HG02840 (cell line): ENCODE measurements at regions not wholly inside any gene's neighbourhood (a gene's known extent, or its start where the extent isn't known, plus 50 kb on each side); places are given as distances from the start of the nearest gene placed in this dataset.

Experiments used
- ATAC-seq: cut with Tn5 transposase; IDR thresholded peaks from one replicate; pipeline ENCODE4 v1.9.1; 2021; ENCODE audit warnings: mild to moderate bottlenecking, moderate library complexity, moderate number of reproducible peaks; ENCODE audit not compliant: unreplicated experiment, low FRiP score

DNA sequence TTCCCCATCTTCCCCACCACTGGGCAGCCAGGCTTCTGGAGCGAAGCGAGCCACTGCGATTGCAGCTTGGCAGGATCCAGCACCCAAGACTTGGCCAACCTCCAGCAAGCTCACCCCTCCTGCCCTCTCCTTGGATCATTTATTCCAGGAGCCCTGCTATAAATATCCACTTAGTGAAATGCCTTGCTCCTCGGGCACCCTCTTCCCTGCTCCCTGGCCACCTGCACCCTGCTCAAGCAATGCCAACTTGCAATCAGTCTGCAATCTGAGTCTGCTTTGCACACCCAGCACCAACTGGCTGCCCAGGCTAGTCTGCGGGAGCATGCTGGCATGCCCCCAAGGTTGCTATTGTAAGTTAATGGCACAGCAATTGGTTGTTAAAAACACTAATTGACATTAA, 666.0 kb downstream of the MED13L start:
- ATAC-seq: no peak

DNA sequence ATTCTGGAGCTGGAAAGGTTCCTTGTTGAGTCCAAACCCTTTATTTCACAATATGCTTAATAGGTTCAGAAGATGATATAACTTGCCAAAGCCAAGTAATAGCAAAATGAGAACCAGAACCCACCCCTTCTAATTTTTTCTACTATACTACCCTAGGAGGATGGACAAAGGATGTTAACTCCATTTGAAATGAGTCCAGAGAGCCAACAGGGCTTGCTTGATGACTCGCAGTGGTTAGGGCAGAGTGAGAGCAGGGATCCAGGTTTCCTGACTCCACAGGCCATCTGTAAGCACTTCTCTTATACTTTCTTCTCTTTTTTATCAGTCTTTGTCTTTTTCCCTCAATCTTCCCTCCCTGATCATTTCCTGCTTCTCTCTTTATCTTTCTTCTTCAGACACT, 668.1 kb downstream of the MED13L start:
- ATAC-seq: no peak

DNA sequence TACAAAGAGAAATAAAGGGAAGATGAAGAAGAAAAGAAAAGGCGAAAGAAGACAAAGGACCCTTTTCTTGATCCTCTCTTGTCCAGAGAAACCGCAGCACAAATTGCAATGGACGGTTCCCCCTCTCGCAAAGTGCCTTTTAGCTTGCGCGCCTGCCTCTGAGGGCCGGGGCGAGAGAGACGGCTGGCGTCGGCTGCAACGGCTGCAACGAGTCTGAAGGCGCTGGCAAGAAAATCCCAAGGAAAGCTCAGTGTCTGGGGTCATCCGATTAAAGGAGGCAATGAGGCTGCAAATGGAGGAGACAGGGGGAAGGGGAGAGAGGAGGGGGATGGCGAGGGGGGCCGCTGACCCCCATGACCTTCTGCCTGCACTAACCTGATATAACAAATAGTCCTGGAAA, 671.5 kb downstream of the MED13L start:
- ATAC-seq: no peak

DNA sequence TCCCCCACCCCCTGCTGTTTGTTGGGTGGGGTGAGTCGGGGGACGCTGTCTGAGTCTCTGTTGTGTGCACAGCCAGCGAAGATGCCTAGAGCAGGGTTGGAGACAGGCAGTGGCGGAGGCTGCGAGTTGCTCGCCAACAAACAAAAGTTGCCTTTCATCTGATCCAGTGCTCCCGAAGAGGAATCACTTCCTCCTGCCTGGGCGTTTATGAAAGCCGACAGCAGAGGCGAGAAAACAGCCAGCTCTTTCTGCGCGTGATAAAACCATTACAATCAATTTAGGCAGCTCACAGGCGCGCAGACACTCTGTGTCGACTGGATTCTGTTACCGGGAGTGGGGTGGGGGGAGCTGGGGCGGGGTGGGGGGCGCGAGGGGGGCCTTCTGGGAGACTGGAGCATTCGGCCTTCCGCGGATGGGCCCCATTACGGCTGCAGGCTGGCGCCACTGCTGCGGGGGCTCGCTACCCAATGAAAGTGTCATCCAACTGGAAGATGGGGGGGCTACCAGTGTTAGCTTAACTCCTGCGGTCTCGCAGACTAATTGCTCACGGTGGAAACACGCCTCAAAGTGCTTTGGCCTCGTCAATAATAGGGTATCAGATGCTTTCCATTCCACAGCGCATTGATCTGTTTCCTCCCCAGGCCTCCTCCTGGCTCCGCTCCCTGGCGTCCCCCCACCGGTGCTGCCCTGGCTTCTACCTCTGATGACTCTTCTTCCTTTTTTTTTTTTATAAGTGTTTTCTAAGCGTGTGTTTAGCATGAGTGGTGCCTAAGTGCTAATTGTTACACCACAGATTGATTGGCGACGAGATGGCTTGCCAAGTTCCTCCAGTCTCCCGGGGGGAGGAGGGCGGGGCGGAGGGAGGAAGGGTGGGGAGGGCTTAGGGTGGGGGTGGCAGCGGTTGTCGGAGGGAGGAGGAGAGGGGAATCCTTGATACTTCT, 678.4 kb downstream of the MED13L start:
- ATAC-seq: no peak

DNA sequence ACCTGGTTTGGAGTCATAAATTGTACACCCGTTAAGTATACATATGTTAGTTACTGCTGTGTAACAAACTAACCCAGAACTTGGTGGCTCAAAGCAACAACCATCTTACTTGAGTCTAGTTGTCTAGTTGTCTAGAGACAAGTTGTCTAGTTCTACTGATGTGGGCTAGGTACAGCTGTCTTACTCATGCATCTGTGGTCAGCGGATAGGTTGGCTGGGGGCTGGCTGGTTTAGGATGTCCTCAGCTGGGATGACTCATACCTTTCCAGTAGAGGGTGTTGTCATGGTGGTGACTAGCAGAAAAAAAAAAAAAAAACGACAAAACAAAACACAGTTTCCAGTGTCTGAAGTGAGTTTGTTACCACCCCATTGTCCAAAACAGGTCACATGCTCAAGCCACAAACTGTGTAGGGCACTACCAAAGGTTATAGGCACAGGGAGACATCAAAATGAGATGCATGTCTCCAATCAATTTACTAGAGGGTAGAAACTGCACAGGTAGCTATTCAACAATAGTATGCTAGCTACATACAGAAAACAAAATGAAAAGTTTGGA, 680.3 kb downstream of the MED13L start:
- ATAC-seq: no peak

DNA sequence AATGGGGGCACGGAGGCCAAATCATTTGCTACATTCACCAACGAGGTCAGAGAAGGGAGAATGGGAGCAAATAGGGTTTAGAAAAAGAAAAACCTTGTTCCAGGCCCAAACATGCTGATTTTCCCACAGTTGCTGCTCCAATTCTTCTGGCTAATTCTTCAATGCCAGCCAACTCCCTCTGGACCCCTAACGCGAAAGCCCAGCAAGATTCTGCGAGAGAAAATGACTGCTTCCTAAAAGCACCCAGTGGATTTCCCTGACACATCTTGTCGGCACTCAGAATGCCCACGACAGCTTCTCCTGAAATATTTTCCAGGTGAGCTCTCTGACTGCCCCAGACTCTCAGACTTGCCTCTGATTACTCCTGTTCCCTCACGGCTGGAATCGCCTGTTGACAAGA, 689.4 kb downstream of the MED13L start:
- no peak for ATAC-seq

DNA sequence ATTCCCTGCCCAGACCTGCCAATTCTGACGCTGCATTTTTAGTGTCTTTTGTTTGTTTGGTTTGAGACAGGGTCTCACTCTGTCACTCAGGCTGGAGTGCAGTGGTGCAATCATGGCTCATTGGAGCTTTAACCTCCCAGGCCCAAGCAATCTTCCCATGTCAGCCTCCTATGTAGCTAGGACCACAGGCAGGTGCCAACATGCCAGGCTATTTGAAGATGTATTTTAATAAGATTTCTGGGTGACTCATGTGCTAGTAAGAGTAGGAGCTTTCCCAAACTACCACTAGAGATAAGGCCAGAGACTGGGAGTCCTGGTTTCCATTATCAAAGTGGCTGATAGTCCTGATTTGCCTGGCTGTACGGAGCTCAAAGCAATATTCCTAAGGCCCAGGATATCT, 693.3 kb downstream of the MED13L start:
- ATAC-seq: no peak

DNA sequence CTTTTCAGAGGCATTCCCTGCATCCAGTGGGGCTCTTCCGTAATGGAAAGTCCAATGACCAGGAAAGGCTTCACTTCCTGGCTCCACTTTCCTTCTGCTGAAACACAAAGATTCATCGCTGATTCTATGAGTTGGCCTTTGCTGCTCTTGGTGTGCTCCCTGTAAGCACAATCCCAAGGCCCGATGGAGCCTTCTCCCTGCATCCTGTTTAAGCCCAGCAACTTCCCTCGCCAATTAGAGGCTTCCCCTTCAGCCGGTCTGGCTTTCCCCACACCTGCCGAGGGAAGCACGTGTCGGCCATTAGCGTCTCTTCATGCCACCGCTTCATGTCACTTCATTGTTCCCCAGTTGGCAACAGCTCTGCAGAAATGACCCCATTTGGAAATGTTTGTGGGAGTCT, 693.9 kb downstream of the MED13L start:
- ATAC-seq: no peak

DNA sequence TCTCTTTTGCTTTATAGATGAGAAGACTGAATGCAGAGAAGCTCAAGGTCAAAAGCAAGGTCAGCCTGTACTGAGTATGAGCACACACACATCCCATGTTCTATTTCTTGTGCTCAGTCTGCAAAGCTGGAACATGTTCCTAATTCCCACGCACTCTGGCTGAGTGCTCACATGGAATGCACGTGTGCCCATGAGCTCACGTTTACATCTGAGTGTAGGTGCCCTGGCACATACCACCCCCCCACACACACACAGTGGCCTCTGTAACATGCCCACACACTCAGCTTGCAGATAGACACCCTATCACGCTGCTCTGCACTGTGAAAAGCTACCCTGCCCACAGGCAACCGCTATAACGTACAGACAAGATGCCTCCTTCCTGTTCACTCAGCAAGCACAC, 700.1 kb downstream of the MED13L start:
- ATAC-seq: no peak

DNA sequence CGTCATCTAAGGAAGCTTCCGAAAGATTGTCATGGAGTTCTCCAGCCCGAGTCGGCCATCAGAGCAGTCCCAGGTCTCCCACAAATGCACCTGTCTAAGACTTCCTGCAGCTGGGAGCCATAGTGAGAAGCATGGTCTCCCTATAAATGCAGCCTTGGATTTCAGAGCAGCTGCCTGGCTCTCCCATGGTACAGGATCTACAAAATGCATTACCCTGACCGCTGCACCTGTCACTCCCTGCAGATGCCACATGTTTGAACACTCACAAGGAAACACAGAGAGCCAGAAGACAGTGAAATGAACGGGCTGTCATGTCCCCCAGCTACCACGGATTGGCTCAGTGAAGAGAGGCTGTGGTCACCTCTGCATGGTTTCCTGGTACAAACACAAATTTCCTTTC, 702.7 kb downstream of the MED13L start:
- ATAC-seq: no peak

DNA sequence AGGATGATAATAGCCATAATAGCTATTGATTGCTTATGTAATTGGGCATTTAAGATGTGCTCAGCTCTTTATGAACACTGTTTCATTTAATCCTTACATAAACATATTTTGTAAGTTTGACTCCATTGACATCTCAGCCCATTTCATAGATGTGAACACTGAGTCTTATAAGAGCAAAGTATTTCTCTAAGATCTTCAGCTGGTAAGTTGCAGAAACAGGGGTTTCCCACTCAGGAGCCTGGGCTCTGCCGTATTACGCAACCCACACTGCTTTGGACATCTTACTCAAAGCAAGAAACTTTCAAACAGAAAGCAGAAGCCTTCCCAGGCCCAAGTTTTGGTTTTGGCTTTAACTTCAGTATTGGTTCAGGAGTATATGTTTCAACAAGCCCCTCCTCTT, 705.1 kb downstream of the MED13L start:
- ATAC-seq: no peak

DNA sequence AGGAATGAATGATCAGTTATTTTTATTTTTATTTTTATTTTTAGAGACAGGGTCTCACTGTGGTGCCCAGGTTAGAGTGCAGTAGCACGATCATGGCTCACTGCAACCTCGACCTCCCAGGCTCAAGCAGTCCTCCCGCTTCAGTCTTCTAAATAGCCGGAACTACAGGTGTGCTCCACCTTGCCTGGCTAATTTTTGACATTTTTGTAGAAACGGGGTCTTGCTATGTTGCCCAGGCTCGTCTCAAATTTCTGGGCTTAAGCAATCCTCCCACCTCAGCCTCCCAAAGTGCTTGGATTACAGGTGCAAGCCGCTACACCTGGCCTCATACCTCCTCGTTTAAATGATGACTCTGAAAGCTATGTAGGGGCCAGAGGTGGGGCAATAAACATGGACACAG, 706.0 kb downstream of the MED13L start:
- ATAC-seq: no peak

DNA sequence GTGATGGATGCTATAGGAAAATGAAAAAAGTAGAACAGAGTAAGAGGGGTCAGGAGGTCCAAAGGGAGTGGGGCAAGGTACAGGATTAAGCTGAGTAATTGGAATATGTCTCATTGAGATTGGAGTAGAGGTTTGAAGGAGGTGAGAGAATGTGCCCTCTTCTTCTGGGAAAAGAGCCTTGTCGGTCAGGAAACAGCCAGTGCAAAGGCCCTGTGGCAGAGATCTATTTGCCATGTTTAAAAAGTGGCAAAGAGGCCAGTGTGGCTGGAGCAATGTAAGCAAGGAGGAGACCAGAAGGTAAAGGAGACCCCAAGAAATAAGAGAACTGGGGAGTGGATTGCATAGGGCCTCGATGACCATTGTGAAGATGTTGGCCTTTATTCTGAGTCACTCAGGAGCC, 706.5 kb downstream of the MED13L start:
- ATAC-seq: no peak

DNA sequence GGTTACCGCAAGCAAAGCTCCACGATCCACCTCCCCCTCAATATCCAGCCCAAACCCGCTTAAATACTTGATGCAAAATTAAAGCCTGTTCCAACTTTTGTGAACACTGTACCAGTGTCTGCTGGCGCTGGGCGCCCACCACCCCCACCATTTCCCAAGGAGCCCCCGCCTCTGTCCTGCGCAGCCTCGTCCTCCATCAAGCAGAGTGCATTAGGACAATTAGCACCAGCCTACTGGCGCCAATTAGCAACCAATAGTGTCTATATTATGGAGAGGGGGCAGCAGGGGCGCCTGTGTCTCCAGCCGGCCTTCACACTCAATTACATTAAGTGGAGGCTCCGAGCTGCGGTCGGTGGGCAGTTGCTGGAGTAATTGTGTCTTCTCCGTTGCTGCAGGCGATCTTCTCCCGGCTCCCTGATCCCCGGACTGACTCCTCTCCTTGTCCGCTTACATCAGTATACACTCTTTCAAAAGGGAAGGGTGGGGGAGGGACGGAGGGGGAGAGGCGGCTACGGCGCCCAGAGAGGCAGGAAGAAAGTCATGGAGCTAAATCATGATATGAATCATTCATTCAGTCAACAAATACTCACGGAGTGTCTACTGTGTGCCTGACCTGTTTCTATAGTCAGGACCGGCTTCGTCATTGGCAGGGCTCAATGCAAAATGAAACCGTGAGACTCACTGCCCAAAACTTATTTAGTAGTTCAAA, 707.3 kb downstream of the MED13L start:
- ATAC-seq: no peak

DNA sequence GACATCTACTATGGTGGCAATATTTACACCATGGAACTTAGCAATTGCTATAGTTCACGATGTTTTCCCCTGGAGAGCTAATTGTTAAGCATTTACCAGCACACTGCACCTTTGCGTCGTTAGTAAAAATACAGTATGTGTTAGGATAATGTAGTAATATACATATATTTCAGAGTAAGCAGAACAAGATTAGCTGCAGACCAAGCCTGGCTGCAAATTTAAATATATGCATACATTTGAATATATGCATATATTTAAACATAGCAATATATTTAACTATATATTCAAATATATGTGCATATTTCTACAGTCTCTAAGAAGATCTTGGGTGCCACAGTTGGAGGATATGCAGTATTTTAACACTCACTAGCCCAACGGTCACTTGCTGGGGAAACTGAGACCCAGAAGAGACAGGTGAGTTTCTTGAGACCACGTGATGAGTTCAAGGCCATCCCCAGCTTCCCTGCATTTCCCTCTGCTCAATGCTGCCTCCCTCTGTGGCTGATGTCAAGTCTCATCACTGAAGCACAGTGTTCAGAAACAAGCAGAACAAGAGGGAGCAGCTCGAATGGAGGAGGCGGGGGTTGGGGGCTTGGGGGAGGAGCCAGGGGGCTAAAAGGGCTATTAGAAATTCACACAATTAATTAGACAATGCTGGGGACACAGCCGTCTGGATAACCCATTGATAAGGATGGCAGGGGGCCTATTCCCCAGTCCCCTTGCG, 708.0 kb downstream of the MED13L start:
- no peak for ATAC-seq

DNA sequence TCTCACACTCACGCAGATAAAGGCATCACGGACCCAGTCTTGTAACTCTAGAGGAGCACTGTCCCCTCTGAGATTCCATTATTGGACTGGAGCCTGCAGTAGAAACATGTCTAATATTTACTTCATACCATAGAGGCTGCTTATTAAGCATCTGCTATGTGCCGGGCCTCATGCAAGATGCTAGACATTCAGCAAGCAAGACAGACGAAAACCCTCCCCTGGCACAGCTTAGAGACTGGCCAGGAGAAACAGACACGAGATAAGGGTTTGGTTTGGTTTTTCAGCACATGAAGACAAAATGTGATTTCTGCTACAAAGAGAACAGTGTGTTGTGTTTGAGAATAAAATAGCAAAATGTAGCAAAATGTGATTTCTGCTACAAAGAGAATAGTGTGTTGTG, 719.2 kb downstream of the MED13L start:
- ATAC-seq: no peak

DNA sequence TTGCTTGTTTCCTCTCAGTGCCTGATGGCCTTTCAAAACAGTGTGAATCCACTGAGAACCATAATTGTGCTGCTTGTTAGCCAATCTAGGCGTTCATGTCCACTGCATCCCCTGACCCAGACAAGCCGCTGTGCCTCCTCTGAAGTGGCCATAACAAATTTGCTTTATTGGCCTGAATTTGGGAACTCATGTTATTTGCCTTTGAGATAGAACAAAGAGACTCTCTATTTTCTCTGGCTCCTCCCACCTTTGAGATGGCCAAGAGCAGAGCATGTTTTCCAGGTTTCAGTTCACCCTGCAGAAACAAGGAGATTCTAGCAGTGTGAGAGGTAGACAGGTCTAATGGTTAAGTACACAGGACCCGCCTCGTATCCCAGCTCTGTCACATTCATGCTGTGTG, 723.9 kb downstream of the MED13L start:
- ATAC-seq: no peak

DNA sequence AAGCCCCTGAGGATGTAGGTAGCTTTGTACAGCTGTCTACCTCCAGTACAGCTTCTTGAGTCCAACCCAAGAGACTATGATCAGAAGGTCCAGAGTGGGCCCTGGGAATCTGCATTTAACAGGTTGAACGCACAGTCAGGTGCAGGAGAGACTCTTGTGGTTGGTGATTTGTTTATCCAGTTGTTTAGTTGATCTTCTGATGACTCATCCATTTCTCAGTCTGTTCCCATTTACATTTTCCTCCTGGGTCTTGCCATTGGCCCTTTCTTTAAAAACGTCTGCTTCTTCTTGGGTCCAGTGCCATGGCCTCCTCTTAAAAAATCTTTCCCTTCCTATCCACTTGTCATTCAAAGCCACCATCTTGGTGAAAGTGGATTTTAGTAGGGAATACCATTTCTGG, 734.2 kb downstream of the MED13L start:
- ATAC-seq: no peak

DNA sequence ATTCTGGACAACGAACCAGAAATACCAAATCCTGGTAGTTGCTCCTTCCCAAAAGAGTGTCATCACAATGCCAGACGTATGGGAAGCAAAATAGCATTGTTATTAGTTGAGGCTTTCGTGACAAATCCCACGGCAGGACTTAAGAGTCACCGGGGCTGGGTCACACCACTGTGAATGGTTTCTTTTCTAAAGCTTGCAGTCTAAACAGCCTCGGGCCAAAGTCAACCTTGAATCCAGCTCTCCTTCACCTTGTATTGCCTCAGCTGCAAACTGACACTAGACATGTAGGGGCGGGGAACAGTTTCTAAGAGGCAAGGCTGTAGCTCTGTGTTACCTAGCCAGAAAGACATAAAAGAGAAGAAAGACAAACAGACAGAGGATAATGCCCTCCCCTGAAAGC, 734.8 kb downstream of the MED13L start:
- no peak for ATAC-seq

DNA sequence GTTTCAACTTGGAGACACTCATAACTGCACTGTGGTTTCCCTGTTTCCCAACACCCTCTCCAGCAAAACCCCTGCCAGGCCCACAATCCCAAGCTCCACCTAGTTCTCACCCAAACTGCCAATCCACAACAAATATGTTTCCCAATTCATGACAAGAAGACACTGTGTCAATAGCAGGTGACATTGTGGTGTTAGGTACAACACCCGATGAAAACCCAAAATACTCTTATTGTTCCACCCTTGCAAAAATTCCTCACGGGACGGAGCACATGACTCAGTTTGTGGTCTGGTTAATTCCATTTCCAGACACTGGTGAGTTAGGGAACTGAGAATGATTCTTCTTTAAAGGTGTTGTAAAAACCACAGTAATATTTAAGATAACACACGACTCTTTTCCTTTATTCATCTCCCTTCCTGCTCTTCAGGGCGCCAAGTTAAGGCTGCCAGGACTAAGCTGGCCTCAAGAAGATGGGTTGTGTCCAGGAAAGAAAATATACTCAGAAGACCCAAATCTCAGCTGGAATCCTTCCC, 735.5 kb downstream of the MED13L start:
- ATAC-seq: no peak

DNA sequence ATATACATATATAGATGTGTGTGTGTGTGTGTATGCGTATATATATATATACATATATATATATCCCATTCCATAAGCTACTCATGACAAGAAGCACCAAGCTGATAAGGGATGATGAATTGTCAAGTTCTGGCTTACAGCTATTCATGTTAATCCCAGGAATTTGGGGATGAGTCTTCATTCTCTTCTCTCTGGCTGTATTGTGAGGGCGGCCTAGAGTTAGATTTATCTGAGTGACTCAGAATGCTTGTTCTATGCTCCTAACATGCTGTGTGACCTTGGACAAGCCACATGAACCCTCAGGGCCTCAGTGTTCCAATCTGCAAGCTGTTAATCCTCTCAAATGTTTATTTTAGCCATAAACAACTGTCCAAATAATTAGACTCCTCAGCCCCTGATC, 749.0 kb downstream of the MED13L start:
- no peak for ATAC-seq
